Neural progenitor cell (in vitro differentiated cells): ENCODE measurements at regions not wholly inside any gene's neighbourhood (a gene's known extent, or its start where the extent isn't known, plus 50 kb on each side); places are given as distances from the start of the nearest gene placed in this dataset.

Experiments used
- DNase-seq: peaks from one replicate; pipeline ENCODE4 v3.0.0-alpha.2; 2016; ENCODE audit warnings: low spot score
- H2AFZ ChIP-seq: fragments of 200-600 bp; sonication (generic); replicated peaks from 2 replicates; pipeline ENCODE4 v1.6.1; 2016; ENCODE audit warnings: antibody characterized with exemption
- H3F3A ChIP-seq: fragments of 200-600 bp; sonication (generic); 2 replicates; pipeline ENCODE4 v1.6.1; 2016; ENCODE audit warnings: antibody characterized with exemption, low read depth
- H3K27ac ChIP-seq: fragments of 200-600 bp; sonication (generic); 2 replicates; pipeline ENCODE4 v1.5.1; 2016; ENCODE audit warnings: mild to moderate bottlenecking
- H3K27me3 ChIP-seq: fragments of 200-600 bp; sonication (generic); 2 replicates; pipeline ENCODE4 v1.6.1; 2016; ENCODE audit warnings: mild to moderate bottlenecking, moderate library complexity
- H3K36me3 ChIP-seq: fragments of 200-600 bp; sonication (generic); 2 replicates; pipeline ENCODE4 v1.5.1; 2016
- H3K4me1 ChIP-seq: fragments of 200-600 bp; sonication (generic); 2 replicates; pipeline ENCODE4 v1.6.1; 2016; ENCODE audit warnings: mixed run types
- H3K4me2 ChIP-seq: fragments of 200-600 bp; sonication (generic); 2 replicates; pipeline ENCODE4 v1.6.1; 2016
- H3K4me3 ChIP-seq: fragments of 200-600 bp; sonication (generic); 2 replicates; pipeline ENCODE4 v1.5.1; 2016
- H3K79me2 ChIP-seq: fragments of 200-600 bp; sonication (generic); 2 replicates; pipeline ENCODE4 v1.6.1; 2016; ENCODE audit warnings: low read depth
- H3K9ac ChIP-seq: fragments of 200-600 bp; sonication (generic); 2 replicates; pipeline ENCODE4 v1.6.1; 2016
- H3K9me3 ChIP-seq: fragments of 200-600 bp; sonication (generic); 2 replicates; pipeline ENCODE4 v1.5.1; 2016; ENCODE audit warnings: low read depth
- H4K20me1 ChIP-seq: fragments of 200-600 bp; sonication (generic); 2 replicates; pipeline ENCODE4 v1.6.1; 2016; ENCODE audit warnings: low read depth
- H3K27ac Mint-ChIP-seq: 3 replicates; pipeline ENCODE4 v1.8.0; 2021; ENCODE audit warnings: mixed read lengths
- H3K27me3 Mint-ChIP-seq: 2 replicates; pipeline ENCODE4 v1.8.0; 2022; ENCODE audit warnings: low read depth, mild to moderate bottlenecking, inconsistent platforms, moderate library complexity, mixed read lengths; ENCODE audit not compliant: insufficient read depth
- H3K36me3 Mint-ChIP-seq: 3 replicates; pipeline ENCODE4 v1.8.0; 2021; ENCODE audit warnings: mixed read lengths
- H3K4me1 Mint-ChIP-seq: 3 replicates; pipeline ENCODE4 v1.8.0; 2021; ENCODE audit warnings: mixed read lengths
- H3K4me3 Mint-ChIP-seq: 3 replicates; pipeline ENCODE4 v1.8.0; 2021; ENCODE audit warnings: mild to moderate bottlenecking, moderate library complexity, mixed read lengths
- H3K9me3 Mint-ChIP-seq: 3 replicates; pipeline ENCODE4 v1.8.0; 2020; ENCODE audit warnings: mixed read lengths
- CTCF ChIP-seq: fragments of 200-600 bp; sonication (generic); IDR thresholded peaks from 2 replicates; pipeline ENCODE4 v1.5.1; 2017; ENCODE audit warnings: antibody characterized with exemption, mild to moderate bottlenecking
- EZH2 ChIP-seq: fragments of 200-600 bp; sonication (generic); IDR thresholded peaks from 2 replicates; pipeline ENCODE4 v1.6.1; 2017; ENCODE audit warnings: antibody characterized with exemption, mild to moderate bottlenecking, moderate library complexity
- EZH2phosphoT487 ChIP-seq: fragments of 200-600 bp; sonication (generic); IDR thresholded peaks from 2 replicates; pipeline ENCODE4 v1.6.1; 2017; ENCODE audit warnings: antibody characterized with exemption

GRCh38 chr12:91523831-91524230, 341.2 kb upstream of the DCN start:
- H3K4me3 ChIP-seq, result no peak overlapping the region
- no peaks in the 10 kb centered on the region for H3K27me3 ChIP-seq
- H2AFZ ChIP-seq, result no peak overlapping the region
- no peaks in the 10 kb centered on the region for H3K9me3 ChIP-seq
- H3K4me1 ChIP-seq, result no peaks in the 10 kb centered on the region
- Mint-ChIP-seq H3K4me3 (no peak overlapping the region), H3K36me3 (no peaks in the 10 kb centered on the region), H3K27me3 (no peaks in the 10 kb centered on the region), H3K9me3 (peaks cover 5% of the 10 kb centered on the region), H3K4me1 (no peaks in the 10 kb centered on the region), H3K27ac (no peak overlapping the region)
- no peaks in the 10 kb centered on the region for H4K20me1 ChIP-seq
- TF ChIP-seq EZH2phosphoT487 (no peak), CTCF (no peak), EZH2 (no peak)
- no peaks in the 10 kb centered on the region for H3K36me3 ChIP-seq
- no peaks in the 10 kb centered on the region for H3F3A ChIP-seq
- DNase-seq, result no peak
- no peak overlapping the region for H3K9ac ChIP-seq
- H3K79me2 ChIP-seq, result no peaks in the 10 kb centered on the region
- no peak overlapping the region for H3K4me2 ChIP-seq
- no peak overlapping the region for H3K27ac ChIP-seq

GRCh38 chr12:91516695-91517047, 334.1 kb upstream of the DCN start:
- Histone ChIP-seq H3K9ac (no peak overlapping the region), H3K36me3 (no peaks in the 10 kb centered on the region), H3K79me2 (no peaks in the 10 kb centered on the region), H3K4me1 (peaks cover 11% of the 10 kb centered on the region), H3F3A (no peaks in the 10 kb centered on the region), H3K9me3 (no peaks in the 10 kb centered on the region), H2AFZ (no peak overlapping the region), H3K27me3 (no peaks in the 10 kb centered on the region), H3K4me2 (no peak overlapping the region), H4K20me1 (no peaks in the 10 kb centered on the region), H3K27ac (no peak overlapping the region), H3K4me3 (no peak overlapping the region)
- TF ChIP-seq EZH2 (no peak), EZH2phosphoT487 (no peak), CTCF (no peak)
- H3K4me1 Mint-ChIP-seq, result peaks cover 13% of the 10 kb centered on the region
- peaks cover 2% of the 10 kb centered on the region for H3K27me3 Mint-ChIP-seq
- H3K9me3 Mint-ChIP-seq, result peaks cover 7% of the 10 kb centered on the region
- no peak for DNase-seq
- H3K36me3 Mint-ChIP-seq, result no peaks in the 10 kb centered on the region
- H3K4me3 Mint-ChIP-seq, result no peak overlapping the region
- no peak overlapping the region for H3K27ac Mint-ChIP-seq

- Histone ChIP-seq H3K4me1 (peaks cover 15% of the 10 kb centered on the region), H3K4me2 (no peak overlapping the region), H3K27me3 (no peaks in the 10 kb centered on the region), H3K9me3 (no peaks in the 10 kb centered on the region), H3K36me3 (no peaks in the 10 kb centered on the region), H4K20me1 (no peaks in the 10 kb centered on the region), H3K27ac (no peak overlapping the region), H2AFZ (no peak overlapping the region), H3K79me2 (no peaks in the 10 kb centered on the region), H3K9ac (no peak overlapping the region), H3K4me3 (no peak overlapping the region), H3F3A (no peaks in the 10 kb centered on the region)
- no peak overlapping the region for H3K4me3 Mint-ChIP-seq
- peaks cover 18% of the 10 kb centered on the region for H3K4me1 Mint-ChIP-seq
- peaks cover 2% of the 10 kb centered on the region for H3K27me3 Mint-ChIP-seq
- peaks cover 5% of the 10 kb centered on the region for H3K9me3 Mint-ChIP-seq
- H3K36me3 Mint-ChIP-seq, result no peaks in the 10 kb centered on the region
- DNase-seq, result no peak
- TF ChIP-seq CTCF (no peak), EZH2 (no peak), EZH2phosphoT487 (no peak)
- H3K27ac Mint-ChIP-seq, result no peak overlapping the region
Measured at GRCh38 chr12:91515944-91516694, 333.5 kb upstream of the DCN start.
